IMR-90 (cell line): ENCODE measurements at regions not wholly inside any gene's neighbourhood (a gene's known extent, or its start where the extent isn't known, plus 50 kb on each side); places are given as distances from the start of the nearest gene placed in this dataset.

ENCODE experiments used
- ATAC-seq: fragments of 200-7000 bp; cut with Tn5 transposase; 2 replicates; pipeline ENCODE4 v1.9.1; 2020; ENCODE audit warnings: low read depth, mild to moderate bottlenecking, moderate library complexity
- BruUV-seq: library from RNA; stranded (reverse); fragments of 400-500 nt; replicated peaks from 2 replicates; lab custom pipeline; 2021; lab: Mats Ljungman, UMichigan
- CTCF ChIA-PET: fragments of 300-600 bp; formaldehyde crosslinking; extraction: SDS; loops from one replicate; lab custom pipeline; 2021; ENCODE audit warnings: antibody characterized with exemption; lab: Yijun Ruan, JAX
- POLR2A ChIA-PET: fragments of 300-600 bp; sonication (Branson Sonifier 250); formaldehyde crosslinking; loops from one replicate; lab custom pipeline; 2022; ENCODE audit warnings: antibody characterized with exemption; ENCODE audit not compliant: unreplicated experiment; lab: Charles Lee
- DNase-seq: peaks from one replicate; pipeline ENCODE4 v3.0.0; 2013
- H2AFZ ChIP-seq: replicated peaks from 2 replicates; pipeline ENCODE3; 2013; ENCODE audit warnings: low read length, mild to moderate bottlenecking; ENCODE audit not compliant: poor library complexity
- H2AK5ac ChIP-seq: 2 replicates; pipeline ENCODE4 v1.6.1; 2013; ENCODE audit warnings: low read depth, low read length, inconsistent platforms
- H2AK9ac ChIP-seq: replicated peaks from 2 replicates; pipeline ENCODE3; 2013; ENCODE audit warnings: mild to moderate bottlenecking, low read depth, low read length, moderate library complexity; ENCODE audit not compliant: poor library complexity
- H2BK120ac ChIP-seq: 2 replicates; pipeline ENCODE4 v1.6.1; 2013; ENCODE audit warnings: low read depth, low read length, inconsistent platforms
- H2BK15ac ChIP-seq: 3 replicates; pipeline ENCODE4 v1.6.1; 2013; ENCODE audit warnings: low read depth, low read length, inconsistent platforms
- H2BK20ac ChIP-seq: 2 replicates; pipeline ENCODE4 v1.6.1; 2013; ENCODE audit warnings: low read depth, mild to moderate bottlenecking, inconsistent platforms, low read length, moderate library complexity
- H2BK5ac ChIP-seq: 2 replicates; pipeline ENCODE4 v1.6.1; 2013; ENCODE audit warnings: mild to moderate bottlenecking, low read depth, low read length, inconsistent platforms; ENCODE audit not compliant: poor library complexity, severe bottlenecking
- H3K14ac ChIP-seq: replicated peaks from 2 replicates; pipeline ENCODE4 v1.6.1; 2013; ENCODE audit warnings: low read depth, low read length, inconsistent platforms
- H3K18ac ChIP-seq: 2 replicates; pipeline ENCODE4 v1.6.1; 2013; ENCODE audit warnings: low read depth, low read length, control low read depth
- H3K23ac ChIP-seq: 2 replicates; pipeline ENCODE4 v1.6.1; 2013; ENCODE audit warnings: low read depth, low read length, inconsistent platforms
- H3K27ac ChIP-seq: 2 replicates; pipeline ENCODE4 v1.5.1; 2013; ENCODE audit warnings: mild to moderate bottlenecking, control low read depth, low read length; ENCODE audit not compliant: insufficient read depth
- H3K27me3 ChIP-seq: 2 replicates; pipeline ENCODE4 v1.6.1; 2013; ENCODE audit warnings: low read length; ENCODE audit not compliant: control insufficient read depth, insufficient read depth
- H3K36me3 ChIP-seq: 2 replicates; pipeline ENCODE4 v1.6.1; 2013; ENCODE audit warnings: low read length, mixed read lengths; ENCODE audit not compliant: control insufficient read depth, insufficient read depth
- H3K4ac ChIP-seq: 2 replicates; pipeline ENCODE4 v1.6.1; 2013; ENCODE audit warnings: low read depth, low read length, inconsistent platforms
- H3K4me1 ChIP-seq: 2 replicates; pipeline ENCODE4 v1.6.1; 2013; ENCODE audit warnings: low read length, mixed read lengths; ENCODE audit not compliant: control insufficient read depth, insufficient read depth
- H3K4me2 ChIP-seq: 2 replicates; pipeline ENCODE4 v1.6.1; 2013; ENCODE audit warnings: low read depth, mild to moderate bottlenecking, control low read depth, low read length, moderate library complexity
- H3K4me3 ChIP-seq: 2 replicates; pipeline ENCODE4 v1.5.1; 2013; ENCODE audit warnings: low read depth, mild to moderate bottlenecking, control low read depth, low read length, moderate library complexity; ENCODE audit not compliant: insufficient read depth
- H3K56ac ChIP-seq: 2 replicates; pipeline ENCODE4 v1.6.1; 2013; ENCODE audit warnings: low read length, inconsistent platforms; ENCODE audit not compliant: insufficient read depth; ENCODE audit errors: extremely low read depth
- H3K79me1 ChIP-seq, 2 experiments: 2 replicates each; pipeline ENCODE4 v1.6.1; 2013; ENCODE audit warnings: low read length in 2 of 2, inconsistent platforms in 1 of 2, low read depth in 1 of 2
- H3K9ac ChIP-seq: 2 replicates; pipeline ENCODE4 v1.6.1; 2013; ENCODE audit warnings: low read depth, low read length, control low read depth
- H3K9me1 ChIP-seq: 2 replicates; pipeline ENCODE4 v1.6.1; 2013; ENCODE audit warnings: low read length, inconsistent platforms; ENCODE audit not compliant: insufficient read depth
- H3K9me3 ChIP-seq: 2 replicates; pipeline ENCODE4 v1.6.1; 2013; ENCODE audit warnings: low read length; ENCODE audit not compliant: control insufficient read depth, insufficient read depth
- H4K20me1 ChIP-seq: 2 replicates; pipeline ENCODE4 v1.6.1; 2013; ENCODE audit warnings: low read length, inconsistent platforms; ENCODE audit not compliant: insufficient read depth
- H4K5ac ChIP-seq: 2 replicates; pipeline ENCODE4 v1.6.1; 2013; ENCODE audit warnings: mild to moderate bottlenecking, low read depth, low read length, control low read depth
- H4K8ac ChIP-seq, 2 experiments: 2 replicates each; pipeline ENCODE4 v1.6.1; 2013; ENCODE audit warnings: low read depth in 2 of 2, low read length in 2 of 2, control low read depth in 1 of 2, inconsistent platforms in 1 of 2
- H4K91ac ChIP-seq: 2 replicates; pipeline ENCODE4 v1.6.1; 2013; ENCODE audit warnings: low read depth, low read length, inconsistent platforms; ENCODE audit not compliant: insufficient read depth
- BHLHE40 ChIP-seq: fragments of 150-350 bp; IDR thresholded peaks from 2 replicates; pipeline ENCODE4 v1.6.1; 2016; ENCODE audit warnings: mild to moderate bottlenecking, low read depth, low read length
- CEBPB ChIP-seq: IDR thresholded peaks from 2 replicates; pipeline ENCODE4 v1.6.1; 2012; ENCODE audit warnings: low read depth, low read length, improper control_type of control experiment
- CHD1 ChIP-seq: IDR thresholded peaks from 2 replicates; pipeline ENCODE4 v1.6.1; 2012; ENCODE audit warnings: low read depth, low read length, improper control_type of control experiment
- ELK1 ChIP-seq: fragments of 150-350 bp; IDR thresholded peaks from 2 replicates; pipeline ENCODE4 v1.6.1; 2016; ENCODE audit warnings: low read depth, mild to moderate bottlenecking, low read length, moderate library complexity, borderline replicate concordance
- MAFK ChIP-seq: IDR thresholded peaks from 2 replicates; pipeline ENCODE4 v1.6.1; 2012; ENCODE audit warnings: low read depth, low read length, improper control_type of control experiment
- MAZ ChIP-seq: IDR thresholded peaks from 2 replicates; pipeline ENCODE4 v1.6.1; 2012; ENCODE audit warnings: low read depth, mild to moderate bottlenecking, low read length, improper control_type of control experiment, moderate library complexity, borderline replicate concordance
- MXI1 ChIP-seq: IDR thresholded peaks from 2 replicates; pipeline ENCODE4 v1.6.1; 2012; ENCODE audit warnings: low read depth, mild to moderate bottlenecking, low read length, moderate library complexity, borderline replicate concordance
- NFE2L2 ChIP-seq: fragments of 150-350 bp; IDR thresholded peaks from 2 replicates; pipeline ENCODE4 v1.6.1; 2016; ENCODE audit warnings: low read depth, mild to moderate bottlenecking, low read length
- POLR2A ChIP-seq: IDR thresholded peaks from 2 replicates; pipeline ENCODE4 v1.6.1; 2012; ENCODE audit warnings: mild to moderate bottlenecking, low read depth, low read length
- RCOR1 ChIP-seq: IDR thresholded peaks from 2 replicates; pipeline ENCODE4 v1.6.1; 2012; ENCODE audit warnings: mild to moderate bottlenecking, low read length, improper control_type of control experiment; ENCODE audit not compliant: insufficient replicate concordance
- RFX5 ChIP-seq: IDR thresholded peaks from 2 replicates; pipeline ENCODE4 v1.8.0; 2012; ENCODE audit warnings: low read depth, mild to moderate bottlenecking, low read length, moderate library complexity
- SMC3 ChIP-seq: fragments of 150-350 bp; IDR thresholded peaks from 2 replicates; pipeline ENCODE4 v1.6.1; 2016; ENCODE audit warnings: low read depth, mild to moderate bottlenecking, antibody characterized with exemption, low read length, moderate library complexity
- USF2 ChIP-seq: fragments of 150-350 bp; IDR thresholded peaks from 2 replicates; pipeline ENCODE4 v1.6.1; 2017; ENCODE audit warnings: mild to moderate bottlenecking, antibody characterized with exemption, low read length, low read depth
- whole genome bisulfite sequencing, 2 experiments: methylation state at CpG; one replicate each; pipeline versions ENCODE4 v1.1.5 to v1.1.7; 2013; ENCODE audit warnings: missing lambda C conversion rate in 2 of 2; ENCODE audit not compliant: insufficient read length in 1 of 2; ENCODE audit errors: extremely low coverage in 2 of 2; 5-methylcytosine and 5-hydroxymethylcytosine counted together
- dilution Hi-C: fragments of 300-500 bp; cut with HindIII; formaldehyde crosslinking; loops from one replicate; pipeline ENCODE4 v1.14.3; 2018; ENCODE audit warnings: low sequenced_read_pairs; ENCODE audit not compliant: unreplicated experiment
- in situ Hi-C: fragments of 300-500 bp; cut with MboI; formaldehyde crosslinking; loops from 3 replicates; pipeline ENCODE4 v1.14.3; 2019; ENCODE audit warnings: low sequenced_read_pairs, inconsistent platforms, mixed read lengths
- intact Hi-C: fragments of 100-400 bp; cut with micrococcal nuclease; formaldehyde crosslinking; loops from 2 replicates; pipeline ENCODE4 v1.10.0; 2022
- TF ChIP-seq, protein P1 (sequence below): conservative IDR thresholded peaks from 2 replicates; pipeline ENCODE4 v1.5.1; 2012; ENCODE audit warnings: mild to moderate bottlenecking, low read depth, low read length, improper control_type of control experiment

- H2BK5ac ChIP-seq: no peak overlapping the region
Measured at GRCh38 chr12:42815068-42815467, 225.5 kb upstream of the PRICKLE1 start.

More at GRCh38 chr12:42815068-42815467, 225.5 kb upstream of the PRICKLE1 start:
- BruUV-seq: no TSS peak
- Histone ChIP-seq H2AFZ (no peak overlapping the region), H3K14ac (no peak overlapping the region), H2AK5ac (no peak overlapping the region), H3K4ac (no peak overlapping the region), H3K4me1 (peaks cover 4% of the 10 kb centered on the region), H4K5ac (no peak overlapping the region), H4K91ac (no peak overlapping the region), H2BK20ac (no peak overlapping the region), H3K36me3 (no peaks in the 10 kb centered on the region), H3K56ac (no peak overlapping the region), H3K27ac (no peak overlapping the region), H3K4me2 (no peak overlapping the region), H3K18ac (no peak overlapping the region), H4K20me1 (no peaks in the 10 kb centered on the region), H3K9me1 (no peaks in the 10 kb centered on the region), H3K23ac (no peak overlapping the region), H2AK9ac (no peak overlapping the region), H3K4me3 (no peak overlapping the region), H2BK15ac (no peak overlapping the region), H4K8ac (no peak overlapping the region), H2BK120ac (no peak overlapping the region), H3K79me1 (no peaks in the 10 kb centered on the region), H3K27me3 (no peaks in the 10 kb centered on the region), H3K9ac (no peak overlapping the region), H3K9me3 (no peaks in the 10 kb centered on the region)
- dilution Hi-C loops (no loop called here), intact Hi-C loops (no loop called here), in situ Hi-C loops (no loop called here)
- TF ChIP-seq RFX5 (no peak), BHLHE40 (no peak), ELK1 (no peak), RCOR1 (no peak), CEBPB (no peak), NFE2L2 (no peak), POLR2A (no peak), MXI1 (no peak), SMC3 (no peak), MAFK (no peak), MAZ (no peak), CHD1 (no peak), USF2 (no peak)
- TF ChIP-seq, protein P1, sequence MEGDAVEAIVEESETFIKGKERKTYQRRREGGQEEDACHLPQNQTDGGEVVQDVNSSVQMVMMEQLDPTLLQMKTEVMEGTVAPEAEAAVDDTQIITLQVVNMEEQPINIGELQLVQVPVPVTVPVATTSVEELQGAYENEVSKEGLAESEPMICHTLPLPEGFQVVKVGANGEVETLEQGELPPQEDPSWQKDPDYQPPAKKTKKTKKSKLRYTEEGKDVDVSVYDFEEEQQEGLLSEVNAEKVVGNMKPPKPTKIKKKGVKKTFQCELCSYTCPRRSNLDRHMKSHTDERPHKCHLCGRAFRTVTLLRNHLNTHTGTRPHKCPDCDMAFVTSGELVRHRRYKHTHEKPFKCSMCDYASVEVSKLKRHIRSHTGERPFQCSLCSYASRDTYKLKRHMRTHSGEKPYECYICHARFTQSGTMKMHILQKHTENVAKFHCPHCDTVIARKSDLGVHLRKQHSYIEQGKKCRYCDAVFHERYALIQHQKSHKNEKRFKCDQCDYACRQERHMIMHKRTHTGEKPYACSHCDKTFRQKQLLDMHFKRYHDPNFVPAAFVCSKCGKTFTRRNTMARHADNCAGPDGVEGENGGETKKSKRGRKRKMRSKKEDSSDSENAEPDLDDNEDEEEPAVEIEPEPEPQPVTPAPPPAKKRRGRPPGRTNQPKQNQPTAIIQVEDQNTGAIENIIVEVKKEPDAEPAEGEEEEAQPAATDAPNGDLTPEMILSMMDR: no peak
- ChIA-PET CTCF (no interaction called here), POLR2A (no interaction called here)
- no CpG with 5 or more reads among the region's 2 CpGs for WGBS, 2 experiments
- no peak for DNase-seq
- ATAC-seq: no peak; the same call in 1 of the 2 replicates
